Endothelial cell of umbilical vein (primary cell): ENCODE measurements at regions not wholly inside any gene's neighbourhood (a gene's known extent, or its start where the extent isn't known, plus 50 kb on each side); places are given as distances from the start of the nearest gene placed in this dataset.

Source experiments
- BruUV-seq: library from RNA; stranded (reverse); fragments of 400-500 nt; replicated peaks from 2 replicates; lab custom pipeline; 2021; lab: Mats Ljungman, UMichigan
- CTCF ChIA-PET: fragments of 300-600, 350-600 bp; sonication (Branson Sonifier 250); formaldehyde crosslinking; loops from one replicate; lab custom pipeline; 2021; ENCODE audit warnings: antibody characterized with exemption, inconsistent platforms; lab: Charles Lee
- POLR2A ChIA-PET: fragments of 300-600, 350-600 bp; sonication (Branson Sonifier 250); formaldehyde crosslinking; loops from one replicate; lab custom pipeline; 2021; ENCODE audit warnings: antibody characterized with exemption, inconsistent platforms; lab: Charles Lee
- DNase-seq: peaks from one replicate; pipeline ENCODE4 v3.0.0-alpha.2; 2011; ENCODE audit warnings: low read depth, low spot score
- FAIRE-seq: peaks from 2 replicates; lab custom pipeline; 2011; peaks lifted over from hg19 to GRCh38; lab: Jason Lieb, UNC
- H2AFZ ChIP-seq: 2 replicates; pipeline ENCODE4 v1.6.0; 2012; ENCODE audit warnings: low read depth, low read length, control low read depth, inconsistent platforms
- H3K27ac ChIP-seq: 2 replicates; pipeline ENCODE4 v1.5.1; 2011; ENCODE audit warnings: low read depth, mild to moderate bottlenecking, control low read depth, low read length, moderate library complexity; ENCODE audit not compliant: insufficient read depth
- H3K27me3 ChIP-seq, 2 experiments: 2 replicates each; pipeline versions ENCODE4 v1.6.0 to v1.6.1; 2011; ENCODE audit warnings: low read length in 2 of 2, mixed read lengths in 1 of 2; ENCODE audit not compliant: control insufficient read depth in 2 of 2, insufficient read depth in 2 of 2
- H3K36me3 ChIP-seq, 2 experiments: 2 replicates in 1 of 2; 3 replicates in 1 of 2; pipeline ENCODE4 v1.5.1; 2011; ENCODE audit warnings: low read length in 2 of 2, mild to moderate bottlenecking in 1 of 2, moderate library complexity in 1 of 2; ENCODE audit not compliant: control insufficient read depth in 2 of 2, insufficient read depth in 2 of 2; ENCODE audit errors: extremely low read depth in 1 of 2
- H3K4me1 ChIP-seq: 3 replicates; pipeline ENCODE4 v1.5.1; 2011; ENCODE audit warnings: mild to moderate bottlenecking, low read length; ENCODE audit not compliant: control insufficient read depth, insufficient read depth; ENCODE audit errors: extremely low read depth
- H3K4me2 ChIP-seq: 2 replicates; pipeline ENCODE4 v1.6.1; 2011; ENCODE audit warnings: low read length, control low read depth, mixed read lengths; ENCODE audit not compliant: insufficient read depth
- H3K4me3 ChIP-seq, 3 experiments: fragments of 200-600 bp in 1 of 3; sonication (generic), shearing (Covaris generic) in 1 of 3; replicated peaks in 1 of 3; 2 replicates each; pipeline ENCODE4 v1.5.1; 2011 to 2016; ENCODE audit warnings: control low read depth in 3 of 3, low read length in 3 of 3, mild to moderate bottlenecking in 2 of 3, inconsistent platforms in 1 of 3, low read depth in 1 of 3, moderate library complexity in 1 of 3; ENCODE audit not compliant: insufficient read depth in 1 of 3
- H3K79me2 ChIP-seq: 2 replicates; pipeline ENCODE4 v1.6.0; 2012; ENCODE audit warnings: low read length, inconsistent platforms; ENCODE audit not compliant: control insufficient read depth, insufficient read depth
- H3K9ac ChIP-seq: replicated peaks from 2 replicates; pipeline ENCODE3; 2011; ENCODE audit warnings: low read length, control low read depth; ENCODE audit not compliant: insufficient read depth; ENCODE audit errors: extremely low read depth
- H3K9me1 ChIP-seq: replicated peaks from 3 replicates; pipeline ENCODE4 v1.6.0; 2011; ENCODE audit warnings: mild to moderate bottlenecking, low read length; ENCODE audit not compliant: control insufficient read depth, insufficient read depth; ENCODE audit errors: extremely low read depth
- H3K9me3 ChIP-seq: replicated peaks from 2 replicates; pipeline ENCODE4 v1.5.1; 2012; ENCODE audit warnings: low read length, inconsistent platforms; ENCODE audit not compliant: control insufficient read depth, insufficient read depth
- H4K20me1 ChIP-seq: replicated peaks from 2 replicates; pipeline ENCODE3; 2011; ENCODE audit warnings: mild to moderate bottlenecking, low read length; ENCODE audit not compliant: control insufficient read depth, insufficient read depth; ENCODE audit errors: extremely low read depth
- CTCF ChIP-seq, 2 donors: IDR thresholded peaks; 1 replicate in 1 of 2; 2 replicates in 1 of 2; pipeline ENCODE4 v1.5.1; 2011; ENCODE audit warnings: low read length in 2 of 2, mild to moderate bottlenecking in 2 of 2, moderate library complexity in 2 of 2, control low read depth in 1 of 2, inconsistent platforms in 1 of 2, low read depth in 1 of 2; ENCODE audit not compliant: insufficient read depth in 1 of 2; ENCODE audit errors: extremely low read depth in 1 of 2
- JUN ChIP-seq: IDR thresholded peaks from 2 replicates; pipeline ENCODE4 v1.6.1; 2011; ENCODE audit warnings: borderline replicate concordance, low read depth; ENCODE audit not compliant: insufficient read length, insufficient read depth
- dilution Hi-C: fragments of 300-500 bp; cut with MboI; formaldehyde crosslinking; loops from one replicate; pipeline ENCODE4 v1.15.0; 2019; ENCODE audit warnings: low sequenced_read_pairs; ENCODE audit not compliant: extremely low pct_ligation_motif_present
- intact Hi-C: fragments of 100-400 bp; cut with micrococcal nuclease; formaldehyde crosslinking; loops from one replicate; pipeline ENCODE4 v1.10.0; 2022

GRCh38 chr22:22345781-22346180, 101.2 kb downstream of the VPREB1 start:
- intact Hi-C loops, result no loop called here

More at GRCh38 chr22:22345781-22346180, 101.2 kb downstream of the VPREB1 start:
- H3K27ac ChIP-seq, result no peak overlapping the region
- peaks cover 9 to 16% of the 10 kb centered on the region in 2 experiments for H3K27me3 ChIP-seq
- no peaks in the 10 kb centered on the region for H4K20me1 ChIP-seq
- H3K9ac ChIP-seq, result no peak overlapping the region
- DNase-seq, result no peak
- no peak overlapping the region for H2AFZ ChIP-seq
- H3K9me1 ChIP-seq, result no peaks in the 10 kb centered on the region
- no peak for TF ChIP-seq JUN
- TF ChIP-seq CTCF (IDR thresholded peaks at IDR 0.05; ENCODE audit: extremely low read depth in 1 of 2, insufficient read depth in 1 of 2, low read depth in 1 of 2, low read length in 2 of 2), result no peak
- ChIA-PET CTCF (interaction anchor here (0.9 to 2.2 kb wide), 3 partner anchors 24 to 138 kb away, joined by 3 to 8 read pairs (median 3); no protein-coding TSS in a partner anchor), POLR2A (no interaction called here)
- no peak for FAIRE-seq
- no peaks in the 10 kb centered on the region for H3K36me3 ChIP-seq
- H3K4me2 ChIP-seq, result no peak overlapping the region
- no peaks in the 10 kb centered on the region for H3K9me3 ChIP-seq
- no peaks in the 10 kb centered on the region for H3K4me1 ChIP-seq
- no TSS peak for BruUV-seq
- dilution Hi-C loops, result no loop called here
- H3K79me2 ChIP-seq, result no peaks in the 10 kb centered on the region
- H3K4me3 ChIP-seq, result no peak overlapping the region
